Caco-2 (cell line): ENCODE measurements at regions not wholly inside any gene's neighbourhood (a gene's known extent, or its start where the extent isn't known, plus 50 kb on each side); places are given as distances from the start of the nearest gene placed in this dataset.
A peak's percentile ranks its signal among the peaks of the same experiment; 100 is the strongest.

Source experiments
- BruUV-seq: library from RNA; stranded (reverse); fragments of 400-500 nt; replicated peaks from 2 replicates; lab custom pipeline; 2021; lab: Mats Ljungman, UMichigan
- CTCF ChIA-PET: fragments of 300-600 bp; sonication (Branson Sonifier 250); formaldehyde crosslinking; loops from one replicate; lab custom pipeline; 2022; ENCODE audit warnings: antibody characterized with exemption; lab: Charles Lee
- POLR2A ChIA-PET: fragments of 300-600 bp; sonication (Branson Sonifier 250); formaldehyde crosslinking; loops from one replicate; lab custom pipeline; 2022; ENCODE audit warnings: antibody characterized with exemption; lab: Charles Lee
- DNase-seq, 2 experiments: peaks; one replicate each; pipeline versions ENCODE4 v3.0.0 to v3.0.0-alpha.2; 2020 to 2022
- H3K27me3 ChIP-seq: replicated peaks from 2 replicates; pipeline ENCODE4 v1.6.0; 2011; ENCODE audit warnings: low read length; ENCODE audit not compliant: control insufficient read depth, insufficient read depth
- H3K36me3 ChIP-seq: 2 replicates; pipeline ENCODE4 v1.5.1; 2011; ENCODE audit warnings: low read length; ENCODE audit not compliant: control insufficient read depth, insufficient read depth
- H3K4me1 ChIP-seq: fragments of 250-450 bp; sonication (Bioruptor Pico); 2 replicates; pipeline ENCODE4 v1.5.1; 2020; ENCODE audit warnings: mild to moderate bottlenecking
- H3K4me3 ChIP-seq: 2 replicates; pipeline ENCODE4 v1.5.1; 2011; ENCODE audit warnings: low read depth, mild to moderate bottlenecking, control low read depth, low read length
- H3K9me3 ChIP-seq: fragments of 250-450 bp; sonication (Bioruptor Pico); 2 replicates; pipeline ENCODE4 v1.5.1; 2020; ENCODE audit warnings: mild to moderate bottlenecking, moderate library complexity
- H3K27ac Mint-ChIP-seq: one replicate; pipeline ENCODE4 v1.8.0; 2022; ENCODE audit warnings: mixed read lengths; ENCODE audit not compliant: unreplicated experiment
- H3K27me3 Mint-ChIP-seq: one replicate; pipeline ENCODE4 v1.8.0; 2022; ENCODE audit warnings: mixed read lengths; ENCODE audit not compliant: insufficient read depth, unreplicated experiment
- H3K36me3 Mint-ChIP-seq: one replicate; pipeline ENCODE4 v1.8.0; 2022; ENCODE audit warnings: mild to moderate bottlenecking, mixed read lengths; ENCODE audit not compliant: insufficient read depth, unreplicated experiment
- H3K4me1 Mint-ChIP-seq: one replicate; pipeline ENCODE4 v1.8.0; 2022; ENCODE audit warnings: low read depth, mixed read lengths; ENCODE audit not compliant: unreplicated experiment
- H3K4me3 Mint-ChIP-seq: one replicate; pipeline ENCODE4 v1.8.0; 2022; ENCODE audit warnings: mild to moderate bottlenecking, moderate library complexity, mixed read lengths; ENCODE audit not compliant: unreplicated experiment
- H3K9me3 Mint-ChIP-seq: one replicate; pipeline ENCODE4 v1.8.0; 2022; ENCODE audit warnings: mixed read lengths; ENCODE audit not compliant: unreplicated experiment
- intact Hi-C: fragments of 100-400 bp; cut with micrococcal nuclease; formaldehyde crosslinking; loops from one replicate; pipeline ENCODE4 v1.10.0; 2022; ENCODE audit not compliant: unreplicated experiment
- TF ChIP-seq, protein P1 (sequence below), 2 experiments: fragments of 200-600 bp in 1 of 2; IDR thresholded peaks; 1 replicate in 1 of 2; 2 replicates in 1 of 2; pipeline versions ENCODE4 v1.5.1 to v1.8.0; 2011 to 2022; ENCODE audit warnings: antibody characterized with exemption in 1 of 2, control low read depth in 1 of 2, inconsistent platforms in 1 of 2, low read depth in 1 of 2, low read length in 1 of 2, mild to moderate bottlenecking in 1 of 2, moderate library complexity in 1 of 2; ENCODE audit not compliant: insufficient read depth in 1 of 2, severe bottlenecking in 1 of 2, unreplicated experiment in 1 of 2

DNA sequence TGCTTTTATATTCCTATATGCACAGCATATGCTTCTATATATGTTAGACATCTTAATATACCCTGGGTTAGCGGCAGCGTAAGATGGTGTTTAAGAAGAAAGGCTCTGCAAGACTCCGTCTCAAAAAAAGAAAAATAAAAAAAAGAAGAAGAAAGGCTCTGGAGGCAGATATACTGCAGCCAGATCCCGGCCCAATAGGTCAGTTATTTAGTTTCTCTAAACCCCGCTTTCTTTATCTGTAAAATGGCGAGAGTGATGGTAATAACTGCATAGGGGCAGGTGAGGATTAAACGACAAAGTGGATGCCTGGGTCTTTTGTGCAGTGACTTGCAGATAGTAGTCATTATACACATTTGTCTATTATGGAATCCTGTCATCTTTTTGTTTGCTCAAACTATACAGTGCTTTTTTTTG is 115.2 kb downstream of the NAA11 start:
- intact Hi-C loops, result loop anchor here (10.0 kb wide), 1 partner anchor 256 kb away; no protein-coding TSS in a partner anchor
- Mint-ChIP-seq H3K27me3 (no peaks in the 10 kb centered on the region), H3K4me1 (peaks cover 8% of the 10 kb centered on the region), H3K9me3 (peaks cover 7% of the 10 kb centered on the region), H3K36me3 (no peaks in the 10 kb centered on the region), H3K27ac (no peak overlapping the region), H3K4me3 (no peak overlapping the region)
- BruUV-seq, result no TSS peak
- TF ChIP-seq, protein P1, sequence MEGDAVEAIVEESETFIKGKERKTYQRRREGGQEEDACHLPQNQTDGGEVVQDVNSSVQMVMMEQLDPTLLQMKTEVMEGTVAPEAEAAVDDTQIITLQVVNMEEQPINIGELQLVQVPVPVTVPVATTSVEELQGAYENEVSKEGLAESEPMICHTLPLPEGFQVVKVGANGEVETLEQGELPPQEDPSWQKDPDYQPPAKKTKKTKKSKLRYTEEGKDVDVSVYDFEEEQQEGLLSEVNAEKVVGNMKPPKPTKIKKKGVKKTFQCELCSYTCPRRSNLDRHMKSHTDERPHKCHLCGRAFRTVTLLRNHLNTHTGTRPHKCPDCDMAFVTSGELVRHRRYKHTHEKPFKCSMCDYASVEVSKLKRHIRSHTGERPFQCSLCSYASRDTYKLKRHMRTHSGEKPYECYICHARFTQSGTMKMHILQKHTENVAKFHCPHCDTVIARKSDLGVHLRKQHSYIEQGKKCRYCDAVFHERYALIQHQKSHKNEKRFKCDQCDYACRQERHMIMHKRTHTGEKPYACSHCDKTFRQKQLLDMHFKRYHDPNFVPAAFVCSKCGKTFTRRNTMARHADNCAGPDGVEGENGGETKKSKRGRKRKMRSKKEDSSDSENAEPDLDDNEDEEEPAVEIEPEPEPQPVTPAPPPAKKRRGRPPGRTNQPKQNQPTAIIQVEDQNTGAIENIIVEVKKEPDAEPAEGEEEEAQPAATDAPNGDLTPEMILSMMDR (IDR thresholded peaks at IDR 0.05; ENCODE audit: insufficient read depth in 1 of 2, low read depth in 1 of 2, low read length in 1 of 2, severe bottlenecking in 1 of 2, unreplicated experiment in 1 of 2), result no peak
- H3K36me3 ChIP-seq, result no peaks in the 10 kb centered on the region
- CTCF ChIA-PET, result no interaction called here
- POLR2A ChIA-PET, result no interaction called here
- H3K27me3 ChIP-seq, result no peaks in the 10 kb centered on the region
- no peaks in the 10 kb centered on the region for H3K4me1 ChIP-seq
- no peaks in the 10 kb centered on the region for H3K9me3 ChIP-seq
- no peak overlapping the region for H3K4me3 ChIP-seq
- DNase-seq, result no peak

DNA sequence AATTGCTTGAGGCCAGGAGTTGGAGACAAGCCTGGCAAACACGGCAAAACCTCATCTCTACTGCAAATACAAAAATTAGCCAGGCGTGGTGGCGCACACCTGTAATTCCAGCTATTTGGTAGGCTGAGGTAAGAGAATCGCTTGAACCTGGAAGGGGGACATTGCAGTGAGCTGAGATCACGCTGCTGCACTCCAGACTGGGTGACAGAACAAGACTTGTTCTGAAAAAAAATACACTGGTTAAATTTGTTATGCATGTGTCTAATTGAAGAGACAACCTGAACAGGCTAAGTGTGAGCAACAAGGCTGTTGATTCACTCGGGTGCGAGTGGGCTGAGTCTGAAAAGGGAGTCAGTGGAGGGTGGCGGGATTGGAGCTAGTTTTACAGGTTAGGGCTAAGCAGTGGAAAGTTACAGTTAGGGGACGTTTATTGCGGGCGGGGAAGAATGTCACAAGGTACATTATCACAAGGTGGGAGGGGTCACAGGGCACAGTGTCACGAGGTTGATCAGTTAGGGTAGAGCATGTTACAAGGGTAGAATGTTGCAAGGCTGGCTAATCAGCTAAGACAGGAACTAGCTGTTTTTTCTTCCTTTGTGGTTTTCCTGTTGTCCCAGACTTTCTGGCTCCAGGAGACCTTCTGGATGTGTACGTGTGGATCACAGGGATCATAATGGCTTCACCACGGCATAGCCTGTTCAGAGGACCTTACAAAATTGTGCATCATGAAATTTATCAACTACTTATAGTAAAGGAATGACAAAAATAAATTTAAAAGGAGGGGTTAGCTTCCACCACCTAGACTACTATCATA is 115.8 kb downstream of the NAA11 start:
- Histone ChIP-seq H3K36me3 (no peaks in the 10 kb centered on the region), H3K9me3 (no peaks in the 10 kb centered on the region), H3K4me1 (no peaks in the 10 kb centered on the region), H3K27me3 (no peaks in the 10 kb centered on the region), H3K4me3 (no peak overlapping the region)
- BruUV-seq, result no TSS peak
- no peak overlapping the region for H3K27ac Mint-ChIP-seq
- H3K4me1 Mint-ChIP-seq, result peaks cover 8% of the 10 kb centered on the region
- H3K36me3 Mint-ChIP-seq, result no peaks in the 10 kb centered on the region
- H3K4me3 Mint-ChIP-seq, result peak overlapping the region; percentile 14
- H3K27me3 Mint-ChIP-seq, result no peaks in the 10 kb centered on the region
- intact Hi-C loops, result loop anchor here (10.0 kb wide), 1 partner anchor 255 kb away; no protein-coding TSS in a partner anchor
- ChIA-PET POLR2A (no interaction called here), CTCF (no interaction called here)
- TF ChIP-seq, protein P1 (IDR thresholded peaks at IDR 0.05; ENCODE audit: insufficient read depth in 1 of 2, low read depth in 1 of 2, low read length in 1 of 2, severe bottlenecking in 1 of 2, unreplicated experiment in 1 of 2), result no peak
- DNase-seq, result peak; percentile 42 to 56
- peaks cover 10% of the 10 kb centered on the region for H3K9me3 Mint-ChIP-seq

DNA sequence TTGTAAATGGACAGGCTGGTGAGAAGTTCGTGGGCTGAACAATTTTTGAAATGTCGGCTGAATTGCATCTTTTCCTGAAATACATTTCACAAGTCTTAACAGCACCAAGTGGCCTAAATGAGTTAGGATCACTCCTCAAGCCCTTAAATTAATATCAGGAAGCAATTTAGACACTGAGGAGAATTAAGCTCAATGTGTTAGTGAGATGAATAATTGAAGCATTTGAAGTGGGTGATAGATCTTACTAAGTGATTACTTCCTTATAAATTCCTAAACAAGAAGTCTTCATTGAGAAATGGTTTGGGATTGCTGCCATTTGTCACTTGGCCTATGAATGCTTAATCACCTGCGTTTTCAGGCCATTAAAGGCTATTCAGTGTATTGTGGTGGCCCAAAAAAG is 116.8 kb downstream of the NAA11 start:
- no peak overlapping the region for H3K4me3 Mint-ChIP-seq
- CTCF ChIA-PET, result no interaction called here
- intact Hi-C loops, result no loop called here
- no peak for DNase-seq
- H3K27me3 Mint-ChIP-seq, result no peaks in the 10 kb centered on the region
- H3K4me1 Mint-ChIP-seq, result peaks cover 8% of the 10 kb centered on the region
- Histone ChIP-seq H3K36me3 (no peaks in the 10 kb centered on the region), H3K4me3 (no peak overlapping the region), H3K9me3 (no peaks in the 10 kb centered on the region), H3K27me3 (no peaks in the 10 kb centered on the region), H3K4me1 (no peaks in the 10 kb centered on the region)
- no peak overlapping the region for H3K27ac Mint-ChIP-seq
- no peaks in the 10 kb centered on the region for H3K36me3 Mint-ChIP-seq
- TF ChIP-seq, protein P1 (IDR thresholded peaks at IDR 0.05; ENCODE audit: insufficient read depth in 1 of 2, low read depth in 1 of 2, low read length in 1 of 2, severe bottlenecking in 1 of 2, unreplicated experiment in 1 of 2), result no peak
- BruUV-seq, result no TSS peak
- POLR2A ChIA-PET, result no interaction called here
- peaks cover 10% of the 10 kb centered on the region for H3K9me3 Mint-ChIP-seq
